Cardiac fibroblast (primary cell): ENCODE measurements at regions not wholly inside any gene's neighbourhood (a gene's known extent, or its start where the extent isn't known, plus 50 kb on each side); places are given as distances from the start of the nearest gene placed in this dataset.

Experiments used
- DNase-seq, 2 donors: peaks; one replicate each; pipeline versions ENCODE4 v3.0.0 to v3.0.0-alpha.2; 2010; ENCODE audit warnings: low read depth in 2 of 2
- H3K4me3 ChIP-seq, 2 donors: replicated peaks in 1 of 2; 1 replicate in 1 of 2; 2 replicates in 1 of 2; pipeline ENCODE4 v1.5.1; 2011; ENCODE audit warnings: low read depth in 2 of 2, low read length in 2 of 2, mild to moderate bottlenecking in 2 of 2, moderate library complexity in 1 of 2
- TF ChIP-seq, protein P1 (sequence below): IDR thresholded peaks from one replicate; pipeline ENCODE4 v1.5.1; 2011; ENCODE audit warnings: low read depth, mild to moderate bottlenecking, low read length, inconsistent platforms

DNA sequence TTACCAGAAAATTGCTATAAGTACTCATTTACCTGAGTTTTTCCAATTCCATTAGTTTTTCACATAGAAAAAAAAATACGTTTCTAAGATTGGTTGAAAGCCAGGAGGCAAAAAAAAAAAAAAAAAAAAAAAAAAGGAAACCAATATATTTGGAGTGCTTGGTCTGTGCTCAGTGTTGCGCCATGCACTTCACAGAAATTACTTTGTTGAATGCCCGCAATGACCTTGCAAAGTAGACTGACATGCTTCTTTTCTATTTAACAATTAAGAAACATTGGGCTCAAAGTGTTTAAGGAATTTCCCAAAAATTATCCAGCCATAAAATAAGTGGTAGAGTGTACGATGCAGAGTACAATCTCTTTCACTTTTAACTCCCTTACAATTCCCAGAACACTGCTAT, 65.2 kb upstream of the PAPPA start:
- no peak overlapping the region for H3K4me3 ChIP-seq
- no peak for DNase-seq
- TF ChIP-seq, protein P1, sequence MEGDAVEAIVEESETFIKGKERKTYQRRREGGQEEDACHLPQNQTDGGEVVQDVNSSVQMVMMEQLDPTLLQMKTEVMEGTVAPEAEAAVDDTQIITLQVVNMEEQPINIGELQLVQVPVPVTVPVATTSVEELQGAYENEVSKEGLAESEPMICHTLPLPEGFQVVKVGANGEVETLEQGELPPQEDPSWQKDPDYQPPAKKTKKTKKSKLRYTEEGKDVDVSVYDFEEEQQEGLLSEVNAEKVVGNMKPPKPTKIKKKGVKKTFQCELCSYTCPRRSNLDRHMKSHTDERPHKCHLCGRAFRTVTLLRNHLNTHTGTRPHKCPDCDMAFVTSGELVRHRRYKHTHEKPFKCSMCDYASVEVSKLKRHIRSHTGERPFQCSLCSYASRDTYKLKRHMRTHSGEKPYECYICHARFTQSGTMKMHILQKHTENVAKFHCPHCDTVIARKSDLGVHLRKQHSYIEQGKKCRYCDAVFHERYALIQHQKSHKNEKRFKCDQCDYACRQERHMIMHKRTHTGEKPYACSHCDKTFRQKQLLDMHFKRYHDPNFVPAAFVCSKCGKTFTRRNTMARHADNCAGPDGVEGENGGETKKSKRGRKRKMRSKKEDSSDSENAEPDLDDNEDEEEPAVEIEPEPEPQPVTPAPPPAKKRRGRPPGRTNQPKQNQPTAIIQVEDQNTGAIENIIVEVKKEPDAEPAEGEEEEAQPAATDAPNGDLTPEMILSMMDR: no peak

DNA sequence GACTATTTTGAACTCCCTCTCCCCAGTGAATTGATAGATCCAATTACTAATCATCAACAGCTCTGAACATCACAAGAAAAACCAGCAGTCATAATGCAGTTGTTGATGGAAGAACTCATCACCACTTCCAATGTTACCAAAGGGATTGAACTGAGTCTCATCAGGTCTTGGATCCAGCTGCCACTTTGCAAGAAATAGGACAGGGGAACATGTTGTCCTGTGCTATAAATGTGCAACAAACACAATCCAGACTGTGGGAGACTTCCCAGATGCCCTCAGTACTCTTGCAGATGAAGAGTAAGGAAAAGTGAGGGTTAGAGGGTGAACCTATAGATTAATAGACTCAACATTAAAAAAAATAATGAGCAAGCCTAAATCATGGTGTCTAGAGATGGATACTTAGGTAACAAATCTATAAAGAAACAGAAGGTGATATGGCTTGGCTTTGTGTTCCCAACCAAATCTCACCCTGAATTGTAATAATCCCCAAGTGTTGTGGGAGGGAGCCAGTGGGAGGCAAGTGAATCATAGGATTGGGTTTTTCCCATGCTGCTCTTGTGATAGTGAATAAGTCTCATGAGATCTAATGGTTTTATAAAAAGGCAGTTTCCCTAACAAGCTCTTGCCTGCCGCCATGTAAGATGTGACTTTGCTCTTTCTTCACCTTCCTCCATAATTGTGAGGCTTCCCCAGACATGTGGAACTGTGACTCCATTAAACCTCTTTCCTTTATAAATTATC, 63.4 kb upstream of the PAPPA start:
- TF ChIP-seq, protein P1: no peak
- no peak overlapping the region for H3K4me3 ChIP-seq
- peak in 1 of 2 donors; percentile 53 for DNase-seq

DNA sequence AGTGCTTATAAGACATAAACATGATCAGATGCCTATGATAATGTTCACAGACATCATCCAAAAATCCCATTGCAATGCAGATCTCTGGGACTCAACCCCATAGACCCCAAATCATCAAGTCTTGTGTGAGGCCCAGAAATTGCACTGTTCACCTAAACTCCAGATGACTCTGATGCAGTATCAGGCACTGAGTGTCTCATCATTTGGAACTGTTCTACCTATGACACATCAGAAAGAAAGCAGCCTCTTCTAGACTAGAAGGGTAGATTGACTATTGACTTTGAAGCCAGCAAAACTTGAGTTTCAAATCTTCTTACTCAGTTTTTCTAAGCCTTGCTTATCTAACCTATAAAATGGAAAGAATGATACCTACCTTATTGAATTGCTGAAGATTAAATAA, 58.7 kb upstream of the PAPPA start:
- TF ChIP-seq, protein P1: no peak
- DNase-seq: peak in 1 of 2 donors; percentile 59

DNA sequence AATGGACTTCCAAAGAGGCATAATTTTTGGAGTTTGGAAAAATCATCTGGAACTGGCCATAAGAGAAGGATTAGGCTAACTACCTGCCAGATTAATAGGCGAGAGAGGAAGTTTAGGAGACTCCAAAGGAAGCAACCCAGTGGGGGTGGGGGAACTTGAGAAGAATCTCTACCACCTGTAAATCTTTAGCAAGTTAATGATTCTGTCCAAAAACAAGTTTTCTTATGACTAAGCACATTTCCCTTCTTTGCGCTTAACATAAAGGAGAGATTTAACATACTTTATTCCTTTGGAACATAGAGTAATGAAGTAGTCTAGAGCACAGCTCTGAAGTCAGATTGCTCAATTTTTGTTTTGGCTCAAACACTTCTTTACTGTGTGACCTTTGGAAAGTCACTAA, 58.2 kb upstream of the PAPPA start:
- DNase-seq: no peak
- no peak overlapping the region for H3K4me3 ChIP-seq
- TF ChIP-seq, protein P1: no peak

More for the DNA sequence above, 58.7 kb upstream of the PAPPA start:
- H3K4me3 ChIP-seq: no peak overlapping the region

DNA sequence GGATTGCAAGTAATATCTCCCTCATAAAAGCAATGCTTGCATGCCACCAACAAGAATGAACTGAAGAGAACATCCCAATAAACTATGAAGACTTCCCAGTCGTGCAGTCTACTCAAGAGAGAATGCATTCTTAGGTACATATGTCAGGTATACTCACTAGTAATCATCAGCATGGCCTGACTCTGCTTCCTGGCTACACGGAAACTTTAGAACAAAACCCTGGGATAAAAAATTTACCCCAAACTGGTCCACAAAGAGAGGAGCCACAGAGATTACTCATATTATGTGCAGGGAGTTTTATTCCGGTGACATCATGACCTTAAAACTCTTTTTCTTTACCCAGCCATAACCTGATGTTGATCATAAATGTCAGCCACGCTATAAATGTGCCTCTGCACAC, 57.5 kb upstream of the PAPPA start:
- DNase-seq: peak in 1 of 2 donors; percentile 77
- TF ChIP-seq, protein P1: no peak
- H3K4me3 ChIP-seq: no peak overlapping the region

DNA sequence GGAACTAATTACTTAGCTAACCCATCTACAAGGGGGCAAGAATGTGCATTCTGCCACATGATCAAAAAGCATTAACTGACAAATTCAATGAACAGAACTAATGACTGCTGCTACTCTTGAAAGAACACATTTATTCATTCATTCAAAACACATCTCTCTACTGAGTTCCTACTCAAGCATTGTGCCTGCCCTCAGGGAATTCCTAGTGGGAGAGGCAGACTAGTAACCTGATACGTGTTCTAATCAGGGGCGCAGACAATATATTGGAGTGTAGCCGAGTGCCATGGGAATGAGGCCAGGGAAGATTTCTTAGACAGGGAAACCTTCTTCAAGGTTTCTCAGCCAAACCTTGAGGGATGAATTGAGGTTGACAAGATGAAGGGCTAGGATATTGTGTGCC, 56.7 kb upstream of the PAPPA start:
- H3K4me3 ChIP-seq: no peak overlapping the region
- TF ChIP-seq, protein P1: no peak
- DNase-seq: peak in 1 of 2 donors; percentile 54

DNA sequence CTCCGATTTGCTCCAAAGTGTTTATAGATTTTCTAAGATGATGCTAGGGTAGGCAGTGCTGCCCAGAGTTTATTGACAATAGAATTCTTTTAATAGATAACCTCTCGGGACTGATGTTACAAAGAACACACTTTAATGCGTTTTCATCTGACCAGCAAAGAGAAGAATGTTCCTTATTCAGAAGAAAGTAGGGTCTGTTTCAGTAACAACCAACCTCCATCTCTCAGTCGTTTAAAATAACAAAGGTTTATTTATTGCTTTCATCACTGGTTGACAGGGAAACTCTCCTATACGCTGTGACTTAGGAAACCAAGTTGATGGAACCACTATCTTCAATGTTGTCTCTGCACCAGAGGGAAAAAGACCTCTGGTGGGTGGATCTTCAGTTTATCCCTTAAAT, 55.1 kb upstream of the PAPPA start:
- TF ChIP-seq, protein P1: no peak
- H3K4me3 ChIP-seq: no peak overlapping the region
- no peak for DNase-seq
